GM19025 (cell line): ENCODE measurements at regions not wholly inside any gene's neighbourhood (a gene's known extent, or its start where the extent isn't known, plus 50 kb on each side); places are given as distances from the start of the nearest gene placed in this dataset.
"Not testable (repeated sequence)": the region's sequence is repeated elsewhere in the genome, so short reads cannot be mapped to it uniquely, and the experiment has no call there.

ENCODE experiments used
- ATAC-seq: cut with Tn5 transposase; IDR thresholded peaks from one replicate; pipeline ENCODE4 v1.9.1; 2021; ENCODE audit warnings: mild to moderate bottlenecking, low read depth, moderate library complexity; ENCODE audit not compliant: unreplicated experiment

DNA sequence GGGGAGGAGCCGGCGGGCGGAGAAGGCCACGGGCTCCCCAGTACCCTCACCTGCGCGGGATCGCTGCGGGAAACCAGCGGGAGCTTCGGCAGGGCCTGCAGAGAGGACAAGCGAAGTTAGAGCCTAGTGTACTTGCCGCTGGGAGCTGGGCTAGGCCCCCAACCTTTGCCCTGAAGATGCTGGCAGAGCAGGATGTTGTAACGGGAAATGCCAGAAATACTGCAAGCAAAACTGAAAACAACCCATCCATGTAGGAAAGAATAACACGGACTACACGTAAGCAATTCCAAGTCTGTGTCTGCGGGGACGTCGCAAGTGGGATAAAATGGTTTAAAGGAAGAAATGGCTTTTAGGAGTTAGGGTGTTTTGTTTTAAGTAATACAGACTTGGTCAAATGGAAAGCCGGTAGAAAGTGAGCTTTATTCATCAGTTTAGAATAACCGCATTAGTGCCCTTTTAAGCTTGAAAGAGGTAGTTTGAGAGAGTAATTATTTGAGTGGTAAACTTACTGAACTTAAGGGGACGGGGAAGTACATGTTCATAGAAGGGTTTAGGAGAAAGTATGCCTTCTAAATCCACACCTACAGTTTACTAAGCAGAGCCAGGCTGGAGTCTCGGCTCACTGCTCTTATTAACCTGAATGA lies 121.3 kb upstream of the NIPA1 start:
- ATAC-seq = not testable (repeated sequence)

DNA sequence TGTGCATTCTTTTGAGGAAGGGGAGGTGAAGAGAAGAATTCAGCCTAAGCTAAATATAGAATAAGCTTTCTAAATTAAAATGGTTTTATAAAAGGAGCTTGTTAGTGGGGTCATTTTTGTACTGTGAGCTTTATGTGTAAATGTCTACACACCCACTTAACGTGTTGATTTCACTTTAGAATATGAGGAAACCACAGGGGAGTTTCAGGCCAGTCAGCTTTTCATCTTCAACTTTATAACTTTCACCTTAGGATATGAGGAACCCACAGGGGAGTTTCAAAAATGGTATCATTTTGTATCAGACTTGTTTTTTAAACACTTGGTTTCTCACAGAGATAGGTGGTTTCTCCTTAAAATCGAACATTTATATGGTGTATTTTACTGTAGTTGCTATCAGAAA lies 120.7 kb upstream of the NIPA1 start:
- ATAC-seq = not testable (repeated sequence)

DNA sequence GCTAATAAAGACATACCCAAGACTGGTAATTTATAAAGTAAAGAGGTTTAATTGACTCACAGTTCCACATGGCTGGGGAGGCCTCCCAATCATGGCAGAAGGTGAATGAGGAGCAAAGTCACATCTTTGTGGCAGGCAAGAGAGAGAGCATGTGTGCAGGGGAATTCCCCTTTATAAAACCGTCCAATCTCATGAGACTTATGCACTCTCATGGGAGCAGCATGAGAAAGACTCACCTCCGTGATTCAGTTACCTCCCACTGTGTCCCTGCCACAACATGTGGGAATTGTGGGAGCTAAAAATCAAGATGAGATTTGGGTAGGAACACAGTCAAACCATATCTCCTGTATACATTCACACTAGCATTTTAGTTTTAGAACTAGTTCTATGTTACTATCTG lies 101.7 kb upstream of the NIPA1 start:
- ATAC-seq = not testable (repeated sequence)

DNA sequence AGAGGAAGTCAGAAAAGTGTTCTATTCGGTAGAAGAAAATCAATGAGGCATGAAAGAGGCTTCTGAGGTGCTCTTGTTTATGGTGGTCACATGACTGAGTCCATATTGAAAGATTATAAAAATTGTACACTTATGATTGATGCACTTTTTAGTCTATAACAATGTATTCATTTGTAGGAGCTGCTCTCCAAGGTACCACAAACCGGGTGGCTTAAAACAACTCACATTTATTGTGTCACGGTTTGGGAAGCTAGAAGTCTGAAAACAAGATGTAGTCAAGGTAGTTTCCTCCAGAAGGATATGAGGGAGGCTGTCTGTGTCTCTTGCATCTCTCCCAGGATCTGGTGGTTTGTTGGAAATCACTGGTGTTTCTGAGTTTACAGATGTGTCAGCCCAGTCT lies 86.6 kb upstream of the NIPA1 start:
- ATAC-seq = not testable (repeated sequence)

DNA sequence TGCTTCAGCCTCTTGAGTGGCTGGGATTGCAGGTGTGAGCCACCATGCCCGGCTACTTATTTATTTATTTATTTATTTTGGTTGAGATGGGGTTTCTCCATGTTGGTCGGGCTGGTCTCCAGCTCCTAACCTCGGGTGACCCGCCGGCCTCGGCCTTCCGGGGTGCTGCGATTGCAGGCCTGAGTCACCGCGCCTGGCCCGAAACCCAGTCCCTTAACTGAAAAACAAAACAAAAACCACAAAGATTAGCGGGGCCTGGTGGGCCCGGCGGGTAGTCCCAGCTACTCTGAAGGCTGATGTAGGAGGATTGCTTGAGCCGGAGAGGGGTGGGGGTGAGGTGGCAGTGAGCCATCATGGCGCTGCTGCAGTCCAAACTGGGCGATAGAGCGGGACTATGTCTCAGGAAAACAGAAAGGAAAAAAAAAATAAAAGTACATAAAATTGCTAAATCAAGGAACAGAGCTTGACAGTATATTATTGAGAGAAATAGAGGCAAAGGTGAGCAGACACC lies 75.6 kb upstream of the NIPA1 start:
- ATAC-seq = not testable (repeated sequence)

- ATAC-seq = not testable (repeated sequence)
Observed at GRCh38 chr15:22713933-22714332, 72.5 kb upstream of the NIPA1 start.

DNA sequence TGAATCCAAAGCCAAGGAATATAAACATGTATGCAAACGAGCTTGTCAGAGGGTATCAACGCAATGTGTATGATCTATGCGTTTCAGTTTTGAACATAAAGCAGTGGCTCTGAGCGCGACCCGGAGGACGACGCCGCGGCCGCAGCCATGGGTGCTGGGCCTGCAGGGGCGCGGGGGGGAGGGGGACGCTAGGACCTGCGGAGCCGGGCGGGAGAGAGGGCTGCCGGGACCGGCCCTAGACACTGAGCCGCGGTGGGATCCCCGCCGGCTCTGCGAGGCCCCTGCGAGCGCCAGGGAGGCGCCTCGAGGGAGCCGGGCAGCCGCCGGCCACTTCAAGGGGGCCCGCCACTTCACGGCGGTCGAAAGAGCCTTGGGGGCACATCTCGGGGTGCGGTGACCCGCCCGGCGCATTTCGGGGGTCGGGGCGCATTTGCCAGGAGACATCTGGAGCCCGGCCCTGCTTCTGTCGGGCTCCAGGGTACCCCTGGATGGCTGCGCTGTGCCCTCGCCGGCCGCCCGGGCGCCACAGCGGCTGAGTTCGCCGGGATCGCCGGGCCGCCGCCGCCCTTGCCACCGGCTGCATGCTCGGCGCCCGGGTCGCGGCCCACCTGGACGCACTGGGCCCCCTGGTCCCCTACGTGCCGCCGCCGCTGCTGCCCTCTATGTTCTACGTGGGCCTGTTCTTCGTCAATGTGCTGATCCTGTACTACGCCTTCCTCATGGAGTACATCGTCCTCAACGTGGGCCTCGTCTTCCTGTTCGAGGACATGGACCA lies 71.9 kb upstream of the NIPA1 start:
- ATAC-seq = not testable (repeated sequence)

GRCh38 chr15:22715133-22715845 lies 71.2 kb upstream of the NIPA1 start:
- not testable (repeated sequence) for ATAC-seq

- ATAC-seq = not testable (repeated sequence)
Observed at GRCh38 chr15:22719980-22720379, 66.5 kb upstream of the NIPA1 start.

GRCh38 chr15:22726104-22726503 lies 60.3 kb upstream of the NIPA1 start:
- ATAC-seq = not testable (repeated sequence)

DNA sequence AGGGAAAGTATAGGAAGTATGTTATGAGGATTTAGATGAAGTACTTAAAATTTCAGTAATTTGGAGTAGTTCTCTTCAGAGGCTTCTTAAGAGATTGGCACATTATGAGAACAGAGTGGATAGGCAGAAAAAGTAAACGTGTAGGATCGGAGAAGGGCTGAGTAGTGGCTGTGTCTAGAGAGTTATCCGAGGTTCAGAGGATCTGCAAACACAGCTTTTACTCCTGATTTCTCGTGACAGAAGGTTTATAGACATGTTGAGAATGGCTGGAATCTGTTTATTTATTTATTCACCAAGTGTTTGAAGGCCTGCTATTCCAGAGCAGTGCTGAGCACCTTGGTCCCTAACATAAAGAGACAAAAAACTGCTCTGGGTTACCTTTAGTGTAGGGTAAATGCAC lies 51.4 kb upstream of the NIPA1 start:
- ATAC-seq = not testable (repeated sequence)

GRCh38 chr15:22735781-22736180 lies 50.7 kb upstream of the NIPA1 start:
- ATAC-seq = no peak

- ATAC-seq = not testable (repeated sequence)
Observed at GRCh38 chr15:22736200-22736599, 50.2 kb upstream of the NIPA1 start.
